Thoracic aorta (tissue), 2 donors: ENCODE measurements at regions not wholly inside any gene's neighbourhood (a gene's known extent, or its start where the extent isn't known, plus 50 kb on each side); places are given as distances from the start of the nearest gene placed in this dataset.

ENCODE experiments used
- ATAC-seq: fragments of 150-250 bp; one replicate; pipeline ENCODE4 v1.8.0; 2017; ENCODE audit warnings: low read depth; ENCODE audit not compliant: insufficient number of reproducible peaks, low FRiP score
- DNase-seq: peaks from one replicate; pipeline ENCODE4 v3.0.0-alpha.2; 2020; ENCODE audit warnings: low spot score
- H3K27ac ChIP-seq, 2 donors: fragments of 200-600 bp; sonication (generic); 1 replicate in 1 of 2; 2 replicates in 1 of 2; pipeline ENCODE4 v1.5.1; 2016; ENCODE audit warnings: mild to moderate bottlenecking in 2 of 2, moderate library complexity in 2 of 2
- H3K27me3 ChIP-seq: fragments of 200-600 bp; sonication (generic); replicated peaks from 2 replicates; pipeline ENCODE4 v1.6.0; 2016; ENCODE audit warnings: mild to moderate bottlenecking; ENCODE audit not compliant: insufficient read depth
- H3K36me3 ChIP-seq: fragments of 200-600 bp; sonication (generic); one replicate; pipeline ENCODE4 v1.5.1; 2016
- H3K4me1 ChIP-seq, 2 donors: fragments of 200-600 bp; sonication (generic); 1 replicate in 1 of 2; 2 replicates in 1 of 2; pipeline versions ENCODE4 v1.5.1 to v1.6.0; 2016; ENCODE audit warnings: low read depth in 2 of 2, mild to moderate bottlenecking in 1 of 2; ENCODE audit not compliant: control insufficient read depth in 1 of 2
- H3K4me3 ChIP-seq: fragments of 200-600 bp; sonication (generic); 2 replicates; pipeline ENCODE4 v1.5.1; 2016; ENCODE audit warnings: mild to moderate bottlenecking
- H3K9me3 ChIP-seq: fragments of 200-600 bp; sonication (generic); 2 replicates; pipeline ENCODE4 v1.5.1; 2016
- CTCF ChIP-seq: fragments of 200-600 bp; sonication (generic); IDR thresholded peaks from one replicate; pipeline ENCODE4 v1.5.1; 2019; ENCODE audit warnings: antibody characterized with exemption

- ATAC-seq (no peak), DNase-seq (no peak)
- no peaks in the 10 kb centered on the region for H3K27me3 ChIP-seq
Measured at GRCh38 chr12:118553856-118554504, 177.6 kb downstream of the SUDS3 start.

GRCh38 chr12:118558941-118559340 is 182.6 kb downstream of the SUDS3 start:
- H3K27ac ChIP-seq = no peak overlapping the region
- H3K9me3 ChIP-seq = no peaks in the 10 kb centered on the region
- no peaks in the 10 kb centered on the region for H3K27me3 ChIP-seq
- no peaks in the 10 kb centered on the region for H3K36me3 ChIP-seq
- TF ChIP-seq CTCF = no peak
- H3K4me1 ChIP-seq = no peaks in the 10 kb centered on the region
- H3K4me3 ChIP-seq = no peak overlapping the region
- ATAC-seq = no peak
- DNase-seq = no peak

More at GRCh38 chr12:118553856-118554504, 177.6 kb downstream of the SUDS3 start:
- H3K27ac ChIP-seq = no peak overlapping the region
- no peaks in the 10 kb centered on the region for H3K4me1 ChIP-seq
- no peaks in the 10 kb centered on the region for H3K36me3 ChIP-seq
- H3K9me3 ChIP-seq = no peaks in the 10 kb centered on the region
- TF ChIP-seq CTCF = no peak
- H3K4me3 ChIP-seq = no peak overlapping the region

GRCh38 chr12:118560733-118561132 is 184.4 kb downstream of the SUDS3 start:
- ATAC-seq (no peak), DNase-seq (no peak)
- no peaks in the 10 kb centered on the region for H3K27me3 ChIP-seq
- H3K9me3 ChIP-seq = no peaks in the 10 kb centered on the region
- H3K27ac ChIP-seq = no peak overlapping the region
- no peak overlapping the region for H3K4me3 ChIP-seq
- no peak for TF ChIP-seq CTCF
- H3K36me3 ChIP-seq = no peaks in the 10 kb centered on the region
- no peaks in the 10 kb centered on the region for H3K4me1 ChIP-seq

GRCh38 chr12:118571730-118572129 is 195.4 kb downstream of the SUDS3 start:
- Histone ChIP-seq H3K36me3 (no peaks in the 10 kb centered on the region), H3K27ac (no peak overlapping the region), H3K4me3 (no peak overlapping the region), H3K9me3 (no peaks in the 10 kb centered on the region), H3K27me3 (no peaks in the 10 kb centered on the region), H3K4me1 (no peaks in the 10 kb centered on the region)
- no peak for DNase-seq
- no peak for ATAC-seq
- no peak for TF ChIP-seq CTCF

GRCh38 chr12:118574288-118574687 is 197.9 kb downstream of the SUDS3 start:
- H3K4me3 ChIP-seq = no peak overlapping the region
- H3K27me3 ChIP-seq = no peaks in the 10 kb centered on the region
- no peaks in the 10 kb centered on the region for H3K9me3 ChIP-seq
- no peak overlapping the region for H3K27ac ChIP-seq
- no peak for ATAC-seq
- H3K4me1 ChIP-seq = no peaks in the 10 kb centered on the region
- DNase-seq = no peak
- TF ChIP-seq CTCF = no peak
- no peaks in the 10 kb centered on the region for H3K36me3 ChIP-seq
